Cardiac muscle cell (in vitro differentiated cells and primary cell): ENCODE measurements at regions not wholly inside any gene's neighbourhood (a gene's known extent, or its start where the extent isn't known, plus 50 kb on each side); places are given as distances from the start of the nearest gene placed in this dataset.
A peak's percentile ranks its signal among the peaks of the same experiment; 100 is the strongest.

Source experiments
- DNase-seq, 2 donors: peaks; one replicate each; pipeline versions ENCODE4 v3.0.0 to v3.0.0-alpha.2; 2010 to 2017; ENCODE audit warnings: low read depth in 1 of 2, low spot score in 1 of 2
- H3K27ac ChIP-seq: fragments of 200-600 bp; sonication (generic); 2 replicates; pipeline ENCODE4 v1.5.1; 2016
- H3K27me3 ChIP-seq: fragments of 200-600 bp; sonication (generic); 2 replicates; pipeline ENCODE4 v1.6.0; 2016; ENCODE audit warnings: control low read depth
- H3K36me3 ChIP-seq: fragments of 200-600 bp; sonication (generic); 2 replicates; pipeline ENCODE4 v1.5.1; 2016; ENCODE audit warnings: control low read depth
- H3K4me1 ChIP-seq: fragments of 200-600 bp; sonication (generic); 2 replicates; pipeline ENCODE4 v1.8.1; 2017; ENCODE audit warnings: low read depth, mild to moderate bottlenecking, mixed run types
- H3K4me3 ChIP-seq: fragments of 200-600 bp; sonication (generic); 2 replicates; pipeline ENCODE4 v1.5.1; 2016; ENCODE audit warnings: mild to moderate bottlenecking
- H3K9me3 ChIP-seq: fragments of 200-600 bp; sonication (generic); 2 replicates; pipeline ENCODE4 v1.5.1; 2017; ENCODE audit warnings: low read depth, mild to moderate bottlenecking, control low read depth
- CTCF ChIP-seq: IDR thresholded peaks from 2 replicates; pipeline ENCODE4 v1.5.1; 2012; ENCODE audit warnings: low read depth, mild to moderate bottlenecking, low read length

GRCh38 chr10:33783557-33783956, 449.1 kb upstream of the NRP1 start:
- Histone ChIP-seq H3K9me3 (no peaks in the 10 kb centered on the region), H3K27me3 (no peaks in the 10 kb centered on the region), H3K4me1 (no peaks in the 10 kb centered on the region), H3K27ac (no peak overlapping the region), H3K36me3 (no peaks in the 10 kb centered on the region), H3K4me3 (no peak overlapping the region)
- TF ChIP-seq CTCF = no peak
- no peak for DNase-seq

GRCh38 chr10:33783078-33783477, 448.6 kb upstream of the NRP1 start:
- TF ChIP-seq CTCF = no peak
- no peak for DNase-seq
- H3K27me3 ChIP-seq = no peaks in the 10 kb centered on the region
- H3K27ac ChIP-seq = no peak overlapping the region
- no peaks in the 10 kb centered on the region for H3K9me3 ChIP-seq
- H3K4me1 ChIP-seq = no peaks in the 10 kb centered on the region
- H3K36me3 ChIP-seq = no peaks in the 10 kb centered on the region
- no peak overlapping the region for H3K4me3 ChIP-seq

- peak in 1 of 2 donors; percentile 27 for DNase-seq
- Histone ChIP-seq H3K36me3 (no peaks in the 10 kb centered on the region), H3K4me1 (no peaks in the 10 kb centered on the region), H3K27me3 (no peaks in the 10 kb centered on the region), H3K4me3 (no peak overlapping the region), H3K9me3 (no peaks in the 10 kb centered on the region), H3K27ac (no peak overlapping the region)
- TF ChIP-seq CTCF = no peak
These were observed 447.3 kb upstream of the NRP1 start for GRCh38 chr10:33781606-33782395.

GRCh38 chr10:33780961-33781360, 446.5 kb upstream of the NRP1 start:
- Histone ChIP-seq H3K36me3 (no peaks in the 10 kb centered on the region), H3K27me3 (no peaks in the 10 kb centered on the region), H3K4me3 (no peak overlapping the region), H3K4me1 (no peaks in the 10 kb centered on the region), H3K9me3 (no peaks in the 10 kb centered on the region), H3K27ac (no peak overlapping the region)
- no peak for DNase-seq
- no peak for TF ChIP-seq CTCF

GRCh38 chr10:33777223-33777622, 442.8 kb upstream of the NRP1 start:
- no peak for TF ChIP-seq CTCF
- no peaks in the 10 kb centered on the region for H3K36me3 ChIP-seq

More at GRCh38 chr10:33777223-33777622, 442.8 kb upstream of the NRP1 start:
- no peaks in the 10 kb centered on the region for H3K9me3 ChIP-seq
- H3K4me1 ChIP-seq = peaks cover 3% of the 10 kb centered on the region
- no peaks in the 10 kb centered on the region for H3K27me3 ChIP-seq
- H3K4me3 ChIP-seq = no peak overlapping the region
- no peak for DNase-seq
- H3K27ac ChIP-seq = no peak overlapping the region
